Activated CD4-positive, CD25-positive, alpha-beta regulatory T cell (primary cell): ENCODE measurements at regions not wholly inside any gene's neighbourhood (a gene's known extent, or its start where the extent isn't known, plus 50 kb on each side); places are given as distances from the start of the nearest gene placed in this dataset.
"Not testable (repeated sequence)": the region's sequence is repeated elsewhere in the genome, so short reads cannot be mapped to it uniquely, and the experiment has no call there.

ENCODE experiments used
- DNase-seq, 4 experiments: peaks; one replicate each; lab custom pipeline; 2025; lab: John Stamatoyannopoulos, UW

DNA sequence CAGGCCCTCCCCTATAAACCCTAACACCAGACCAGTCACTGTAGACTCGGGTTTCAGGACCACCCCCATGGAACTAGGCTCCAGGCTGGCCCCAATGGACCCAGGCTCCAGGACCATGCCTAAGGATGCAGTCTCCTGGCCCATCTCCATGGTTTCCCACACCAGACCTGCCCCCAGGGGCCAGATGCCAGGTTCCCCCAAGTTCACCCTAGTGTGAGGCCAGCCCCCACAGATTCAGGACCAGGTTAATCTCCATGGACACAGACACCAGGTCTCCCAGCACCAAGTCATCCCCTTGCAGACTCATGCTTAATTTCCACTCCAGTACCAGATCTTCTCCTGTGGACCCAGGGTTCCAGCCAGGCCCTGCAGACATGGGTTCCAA lies 103.8 kb upstream of the LANCL2 start:
- no peak for DNase-seq

DNA sequence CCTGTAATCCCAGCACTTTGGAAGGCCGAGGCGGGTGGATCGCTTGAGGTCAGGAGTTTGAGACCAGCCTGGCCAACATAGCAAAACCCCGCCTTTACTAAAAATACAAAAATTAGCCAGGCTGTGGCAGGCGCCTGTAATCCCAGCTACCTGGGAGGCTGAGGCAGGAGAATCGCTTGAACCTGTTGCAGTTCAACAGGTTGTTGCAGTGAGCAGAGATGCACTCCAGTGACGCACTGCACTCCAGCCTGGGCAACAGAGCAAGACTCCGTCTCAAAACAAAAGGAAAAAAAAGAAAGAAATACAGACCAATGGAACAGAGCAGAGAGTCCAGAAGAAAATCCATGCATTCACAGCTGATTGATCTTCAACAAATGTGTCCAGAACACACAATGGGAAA lies 99.8 kb upstream of the LANCL2 start:
- DNase-seq = not testable (repeated sequence)

DNA sequence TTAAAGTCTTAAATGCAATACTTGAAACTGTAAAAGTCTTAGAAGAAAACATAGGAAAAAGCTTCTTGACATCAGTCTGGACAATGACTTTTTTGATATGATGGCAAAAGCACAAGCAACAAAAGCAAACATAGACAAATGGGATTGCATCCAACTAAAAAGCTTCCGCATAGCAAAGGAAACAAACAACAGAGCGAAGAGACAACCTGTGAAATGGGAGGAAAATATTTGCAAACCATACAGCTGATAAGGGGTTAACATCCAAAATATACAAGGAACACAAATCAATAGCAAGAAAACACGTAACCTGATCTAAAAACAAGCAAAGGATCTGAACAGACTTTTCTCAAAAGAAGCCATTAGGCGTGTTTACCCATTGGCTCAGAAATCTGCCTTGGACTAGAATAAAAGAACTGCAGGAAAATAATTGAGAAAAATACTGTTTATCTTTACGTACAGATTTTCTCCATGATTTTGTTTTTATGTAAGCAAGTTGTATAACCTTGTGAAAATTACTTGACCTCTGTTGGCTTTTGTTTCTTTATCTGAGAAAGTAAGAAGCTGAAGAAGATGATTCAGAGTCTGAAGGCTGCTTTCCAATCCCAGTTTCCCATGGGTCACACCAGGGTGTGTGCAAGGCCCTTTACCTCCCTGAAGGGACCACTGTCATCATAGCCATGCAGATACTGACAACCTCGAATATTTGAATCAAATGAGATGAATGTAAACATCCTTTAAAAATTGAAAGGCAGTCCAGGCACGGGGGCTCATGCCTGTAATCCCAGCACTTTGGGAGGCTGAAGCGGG lies 99.1 kb upstream of the LANCL2 start:
- DNase-seq = no peak

DNA sequence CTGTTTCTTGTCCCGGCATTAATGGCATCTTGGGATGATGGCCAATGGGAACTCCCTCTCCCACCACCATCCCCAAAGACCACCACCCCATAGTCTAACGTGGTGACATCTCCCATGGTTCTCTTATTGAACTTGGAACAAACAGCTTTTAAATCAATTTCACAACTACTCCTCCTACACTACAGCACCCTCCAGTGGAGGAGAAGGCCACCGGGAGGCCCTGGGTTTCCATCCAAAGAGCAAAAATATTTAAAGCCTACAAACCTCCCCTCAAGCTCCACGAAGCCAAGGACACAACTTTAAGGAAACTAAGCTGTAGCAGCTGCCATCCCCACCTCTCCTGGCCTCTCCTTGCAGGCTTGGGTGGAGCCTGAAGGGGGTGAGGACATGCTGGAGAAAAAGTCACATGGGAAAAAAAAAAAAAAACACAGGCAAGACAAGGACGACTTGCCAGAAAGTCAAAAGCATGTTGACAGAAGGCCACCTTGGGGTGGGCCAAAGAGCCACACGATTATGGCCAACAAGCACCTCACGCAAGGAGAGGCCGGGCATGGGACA lies 94.0 kb upstream of the LANCL2 start:
- no peak for DNase-seq

DNA sequence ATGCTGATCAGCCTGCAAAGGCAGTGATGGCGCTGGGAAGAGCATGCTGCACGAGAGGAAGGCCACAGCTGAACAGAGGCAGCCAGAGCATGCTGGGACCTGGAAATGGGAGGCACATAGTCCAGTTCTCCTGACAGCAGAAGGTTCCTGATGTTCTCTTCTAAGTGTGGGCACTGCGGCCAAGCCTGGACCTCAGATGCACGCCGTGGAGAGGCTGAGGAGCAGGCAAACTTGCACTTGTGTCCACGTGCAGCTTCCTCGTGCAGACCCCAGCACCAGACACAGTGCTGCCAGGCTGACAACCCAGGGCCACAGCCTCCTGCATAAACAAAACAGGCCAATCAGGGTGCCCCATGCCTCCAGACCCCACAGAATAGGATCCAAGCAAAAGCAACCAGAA lies 93.5 kb upstream of the LANCL2 start:
- no peak for DNase-seq

DNA sequence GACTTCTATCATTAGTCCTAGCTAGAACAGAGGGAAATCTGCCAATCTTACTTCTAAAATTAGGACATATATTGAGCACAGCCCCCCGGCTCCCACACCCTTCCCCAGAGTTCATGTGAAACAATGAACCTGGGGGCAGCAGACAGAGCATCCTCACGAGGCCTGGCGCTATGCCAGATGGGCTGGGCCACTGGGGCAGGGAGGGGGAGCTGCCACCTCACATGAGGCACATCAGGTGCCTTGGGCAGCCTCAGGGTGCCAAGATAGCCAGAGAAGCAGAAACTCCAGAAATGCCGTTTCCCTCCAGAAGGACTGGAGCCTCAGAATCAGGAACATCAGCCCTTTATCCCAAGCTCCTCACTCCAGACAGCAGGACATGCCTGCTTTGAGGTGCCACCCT lies 92.8 kb upstream of the LANCL2 start:
- no peak for DNase-seq

DNA sequence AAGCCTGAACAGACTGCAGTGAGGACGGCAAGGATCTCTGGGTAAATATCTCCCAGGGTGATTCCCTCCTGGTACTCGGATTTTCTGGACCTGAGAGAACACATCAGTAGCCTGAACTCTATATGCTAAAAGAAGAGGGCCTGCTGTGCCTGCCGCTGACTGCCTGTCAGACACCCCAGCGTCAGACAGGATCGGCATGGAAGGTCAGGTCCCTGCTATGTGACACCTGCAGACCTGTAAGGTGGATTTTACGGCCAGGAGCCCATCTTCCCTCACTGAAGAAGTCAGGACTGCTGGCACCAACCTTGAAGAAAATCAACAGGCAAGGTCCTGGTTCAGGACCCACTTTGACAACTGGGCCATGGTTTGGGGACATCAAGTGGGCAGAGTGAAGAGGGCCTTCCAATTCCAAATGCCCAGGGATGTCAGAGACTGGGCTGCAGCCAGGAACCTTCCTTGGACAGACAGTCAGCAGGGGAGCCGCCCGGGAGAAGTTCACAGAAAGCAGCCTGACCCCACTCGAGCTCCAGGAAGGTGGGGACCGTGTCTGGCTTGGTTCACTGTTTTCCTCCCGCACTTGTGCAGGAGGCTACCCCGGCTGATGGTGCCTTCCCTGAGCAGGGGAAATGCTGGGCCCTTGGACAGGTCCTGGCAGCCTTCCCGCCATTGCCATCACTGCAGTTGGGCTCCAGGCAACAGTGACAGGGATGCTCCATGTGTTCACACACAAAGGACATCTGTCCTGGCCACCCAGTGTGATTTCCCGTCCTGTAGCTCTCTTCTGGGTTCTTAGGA lies 91.8 kb upstream of the LANCL2 start:
- DNase-seq = no peak

DNA sequence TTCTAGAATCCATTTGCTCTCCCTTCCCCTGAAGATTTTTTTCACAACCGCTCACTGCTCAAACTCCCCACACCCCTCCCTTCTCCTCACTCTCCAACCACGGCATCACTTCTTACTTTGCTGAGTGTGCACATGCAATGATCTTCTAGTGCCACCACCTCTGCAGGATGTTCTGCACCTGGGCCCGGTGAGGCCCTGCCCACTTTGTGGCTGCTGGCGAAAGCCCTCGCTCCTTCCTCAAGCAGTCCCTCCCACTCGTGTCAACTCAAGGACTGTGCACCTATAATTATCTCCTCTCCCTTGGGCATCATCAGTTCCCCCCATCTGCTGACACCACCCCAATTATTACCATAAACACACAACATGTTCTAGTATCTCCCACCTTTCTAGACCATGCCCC lies 91.0 kb upstream of the LANCL2 start:
- DNase-seq = no peak

DNA sequence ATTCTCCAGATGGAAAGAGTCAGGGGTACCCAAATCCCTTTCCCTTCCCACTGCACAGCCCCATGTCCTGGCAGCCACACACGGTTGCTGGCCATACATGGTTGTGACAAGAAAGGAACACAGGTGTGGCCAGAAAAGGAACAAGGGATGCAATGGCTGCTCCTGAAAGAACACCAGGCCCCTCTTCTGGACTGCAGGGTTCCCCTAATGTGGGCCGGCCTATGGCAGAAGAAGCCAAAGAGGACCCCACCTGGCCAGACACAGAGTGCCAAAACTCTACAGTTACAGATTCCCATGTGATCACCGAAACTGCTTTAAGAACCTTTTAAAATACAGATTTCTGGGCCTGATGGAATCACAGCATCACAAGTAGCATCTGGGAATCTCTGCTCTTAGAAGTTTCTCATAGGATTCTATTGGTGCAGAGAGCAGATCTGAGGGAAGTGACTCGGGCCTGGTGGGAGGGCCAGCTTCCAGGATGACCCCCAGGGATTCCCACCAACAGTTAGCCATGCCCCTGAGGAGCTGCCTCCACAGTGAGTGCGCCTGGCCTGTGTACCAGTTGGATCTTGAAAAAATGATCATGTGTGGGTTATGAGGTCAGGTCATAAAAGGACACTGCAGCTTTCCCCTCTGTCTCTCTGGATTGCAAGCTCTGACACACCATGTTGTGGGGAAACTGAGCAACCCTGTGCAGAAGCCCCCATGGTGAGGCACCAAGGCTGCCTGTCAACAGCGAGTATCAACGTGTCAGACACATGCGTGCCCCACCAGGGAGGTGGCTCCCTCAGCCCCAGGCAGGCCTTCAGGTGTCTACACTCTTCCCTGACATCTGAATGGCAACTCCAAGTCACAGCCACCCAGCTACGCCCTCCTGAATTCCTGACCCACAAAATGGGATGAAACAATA lies 89.6 kb upstream of the LANCL2 start:
- DNase-seq = no peak

DNA sequence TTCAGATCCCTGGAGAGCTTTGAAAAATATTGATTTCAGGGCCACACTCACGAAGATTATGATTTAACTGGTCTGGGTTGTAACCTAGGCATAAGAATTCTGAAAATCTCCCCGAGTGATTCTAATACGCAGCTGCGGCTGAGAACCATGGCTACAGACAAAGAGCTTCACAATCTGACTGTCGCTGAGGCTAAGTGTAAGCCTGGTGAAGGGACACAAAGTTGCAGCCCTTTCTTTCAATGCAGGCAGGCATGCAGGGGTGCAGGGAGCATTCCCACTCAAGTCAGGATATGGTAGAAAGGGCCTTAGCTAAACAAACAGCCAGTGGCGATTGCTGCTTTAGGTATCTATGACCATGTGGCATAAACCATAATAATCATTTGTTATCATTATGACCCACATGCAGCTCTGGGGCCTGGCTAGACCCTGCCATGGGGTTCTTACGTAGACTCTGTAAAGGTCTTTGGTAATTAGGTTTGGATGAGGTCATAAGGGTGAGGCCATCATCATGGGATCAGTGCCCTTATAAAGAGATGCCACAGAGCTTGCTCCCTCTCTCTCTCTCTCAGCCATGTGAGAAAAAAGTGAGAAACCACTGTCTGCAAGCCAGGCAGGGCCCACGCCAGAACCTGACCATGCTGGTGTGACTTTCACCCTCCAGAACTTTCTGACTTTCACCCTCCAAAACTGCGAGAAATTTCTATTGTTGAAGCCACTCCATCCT lies 88.4 kb upstream of the LANCL2 start:
- DNase-seq = no peak

DNA sequence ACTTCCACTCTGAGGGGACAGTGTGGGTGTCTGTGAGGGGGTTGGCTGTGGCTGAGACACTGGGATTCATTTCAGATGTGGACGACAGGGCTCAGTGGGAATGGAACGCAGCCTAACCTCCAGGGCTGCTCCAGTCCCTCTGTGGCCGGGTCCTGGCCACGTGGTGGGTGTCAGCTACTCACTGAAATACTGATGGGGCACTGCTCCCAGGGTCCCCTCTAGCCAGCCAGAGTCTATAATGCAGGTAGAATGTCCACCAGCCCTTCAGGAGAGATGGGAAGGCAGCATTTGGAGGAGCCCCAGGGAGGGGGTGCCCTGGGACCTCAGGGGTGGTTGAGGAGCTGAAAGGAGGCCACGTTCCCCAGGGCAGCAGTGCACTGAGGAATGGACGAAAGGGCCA lies 87.2 kb upstream of the LANCL2 start:
- DNase-seq = no peak

DNA sequence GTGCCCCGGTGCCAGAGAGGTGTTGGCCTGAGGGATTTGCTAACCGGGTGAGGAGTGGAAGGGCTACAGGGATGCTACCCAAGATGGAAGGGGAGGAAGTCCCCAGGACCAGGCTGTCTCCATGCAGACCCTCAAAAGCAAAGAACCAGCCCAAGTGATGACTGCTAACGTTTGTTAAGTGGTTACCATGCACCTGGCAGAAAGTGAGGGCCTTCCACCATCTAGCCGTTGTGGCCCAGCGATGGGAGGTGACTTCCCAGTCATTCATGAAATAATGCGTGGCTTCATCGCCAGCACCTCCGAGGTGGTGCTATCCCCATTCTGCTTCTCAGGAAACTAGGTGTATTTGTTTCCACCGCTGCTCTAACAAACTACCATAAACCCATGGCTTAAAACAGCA lies 86.8 kb upstream of the LANCL2 start:
- no peak for DNase-seq

DNA sequence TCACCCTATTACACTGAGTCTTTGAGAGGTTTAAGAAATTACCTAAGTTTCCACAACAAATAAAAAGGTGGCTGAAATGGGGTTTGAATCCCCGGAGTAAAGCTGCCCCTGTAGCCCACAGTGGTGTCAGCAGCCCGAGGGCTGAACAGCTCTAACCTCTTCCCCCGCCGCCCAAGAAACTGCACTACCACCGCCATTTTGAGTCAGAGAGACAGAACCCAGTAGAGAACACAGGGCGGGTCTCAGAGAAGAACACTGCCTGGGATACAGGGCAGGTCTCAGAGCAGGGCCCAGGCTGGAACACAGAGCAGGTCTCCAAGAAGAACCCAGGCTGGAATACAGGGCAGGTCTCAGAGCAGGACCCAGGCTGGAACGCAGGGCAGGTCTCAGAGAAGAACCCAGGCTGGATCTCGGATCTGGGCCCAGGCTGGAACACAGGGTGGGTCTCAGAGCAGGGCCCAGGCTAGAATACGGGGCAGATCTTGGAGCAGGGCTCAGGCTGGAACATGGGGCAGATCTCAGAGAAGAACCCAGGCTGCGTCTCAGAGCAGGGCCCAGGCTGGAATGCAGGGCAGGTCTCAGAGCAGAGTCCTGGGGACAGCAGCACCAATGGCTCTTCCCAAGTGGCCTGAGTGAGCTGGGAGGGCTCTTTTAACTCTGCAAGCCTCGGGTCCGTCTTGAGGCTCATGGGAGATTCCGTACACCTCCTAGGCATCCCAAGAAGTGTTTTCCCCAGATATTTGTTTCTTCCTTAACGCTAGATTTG lies 85.9 kb upstream of the LANCL2 start:
- DNase-seq = no peak

DNA sequence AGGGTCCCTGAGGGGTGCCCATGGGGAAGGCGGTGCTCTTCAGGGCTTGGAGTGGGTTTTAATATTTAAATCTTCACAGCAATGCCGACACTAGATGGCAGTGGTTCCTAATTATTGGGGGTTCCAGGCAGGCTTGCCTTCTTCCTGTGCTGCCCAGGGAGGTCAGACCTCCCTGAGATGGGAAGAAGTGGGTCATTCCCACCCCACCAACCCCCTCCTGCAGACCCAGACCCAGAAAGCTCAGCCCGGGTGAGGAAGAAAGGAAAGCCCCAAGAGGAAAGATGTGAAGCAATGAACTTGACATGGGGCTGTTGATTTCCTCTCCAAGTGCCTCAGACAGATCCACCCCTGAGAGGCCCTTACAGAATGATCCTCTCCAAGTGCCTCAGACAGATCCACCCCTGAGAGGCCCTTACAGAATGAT lies 85.1 kb upstream of the LANCL2 start:
- peak; percentile 9 to 38 (median 22) for DNase-seq

DNA sequence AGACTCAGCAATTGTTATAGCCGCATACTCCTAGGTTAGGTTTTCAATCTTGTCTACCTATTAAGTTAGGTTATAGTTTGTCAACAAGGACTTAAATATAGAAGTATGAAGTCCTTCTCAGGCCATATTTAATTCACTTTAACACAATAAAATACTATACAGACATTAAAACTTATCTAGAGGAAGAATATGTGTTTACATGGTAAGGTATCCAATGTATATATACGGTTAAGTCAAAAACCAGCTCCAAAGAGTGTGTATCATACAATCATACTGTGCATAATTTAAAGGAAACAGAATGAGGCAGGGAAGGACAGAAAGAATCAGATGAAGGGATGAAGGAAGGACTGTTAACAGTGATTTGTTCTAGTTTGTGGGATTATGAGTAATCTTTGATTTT lies 79.5 kb upstream of the LANCL2 start:
- DNase-seq = no peak

DNA sequence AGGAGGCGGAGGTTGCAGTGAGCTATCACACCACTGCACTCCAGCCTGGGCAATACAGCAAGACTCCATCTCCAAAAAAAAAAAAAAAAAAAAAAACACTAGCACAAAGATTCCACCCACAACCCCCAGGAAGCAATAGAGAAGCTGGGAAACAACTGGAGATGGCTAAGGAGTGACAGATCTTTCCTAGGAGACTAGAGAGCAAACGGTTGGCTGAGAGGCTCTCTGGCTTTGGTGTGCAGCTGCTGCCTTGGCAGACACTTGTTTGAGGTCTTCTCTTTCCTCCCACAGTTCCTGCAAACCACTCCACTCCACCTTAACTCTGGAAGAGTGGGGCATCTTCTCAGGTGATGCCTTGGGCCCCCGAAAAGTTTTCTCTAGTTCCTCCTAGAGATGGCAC lies 78.5 kb upstream of the LANCL2 start:
- DNase-seq = no peak

DNA sequence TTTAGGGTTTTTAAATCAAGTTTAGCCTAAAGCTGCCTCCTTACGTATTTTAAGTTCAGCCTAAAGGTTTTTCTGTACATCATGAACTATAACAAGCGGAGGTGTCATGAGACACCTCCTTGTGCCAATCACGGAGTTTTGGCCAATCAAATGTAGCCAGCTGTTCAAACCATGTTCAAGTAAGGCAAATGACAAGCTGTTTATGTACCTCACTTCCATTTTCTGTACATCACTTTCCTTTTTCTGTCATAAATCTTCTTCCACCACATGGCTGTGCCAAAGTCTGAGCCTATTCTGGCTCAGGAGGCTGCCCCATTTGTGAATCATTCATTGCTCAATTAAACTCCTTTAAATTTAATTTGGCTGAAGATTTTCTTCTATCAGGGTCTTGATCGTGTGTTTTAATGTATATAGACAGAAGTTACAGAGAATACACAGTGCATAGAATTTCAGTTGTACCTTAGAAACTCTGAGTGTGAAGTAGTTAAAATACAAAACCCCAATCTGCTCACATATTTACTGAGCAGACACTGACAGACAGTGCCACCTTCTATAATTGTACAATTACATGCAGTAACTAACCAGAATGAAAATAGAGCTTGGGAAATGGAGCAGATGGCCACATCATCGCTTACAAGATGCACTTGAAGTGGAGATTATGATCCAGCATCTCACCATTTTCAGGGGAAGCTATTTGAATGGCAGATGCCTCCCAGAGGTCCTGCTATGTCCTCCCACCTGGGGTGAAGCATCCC lies 76.9 kb upstream of the LANCL2 start:
- DNase-seq = no peak

DNA sequence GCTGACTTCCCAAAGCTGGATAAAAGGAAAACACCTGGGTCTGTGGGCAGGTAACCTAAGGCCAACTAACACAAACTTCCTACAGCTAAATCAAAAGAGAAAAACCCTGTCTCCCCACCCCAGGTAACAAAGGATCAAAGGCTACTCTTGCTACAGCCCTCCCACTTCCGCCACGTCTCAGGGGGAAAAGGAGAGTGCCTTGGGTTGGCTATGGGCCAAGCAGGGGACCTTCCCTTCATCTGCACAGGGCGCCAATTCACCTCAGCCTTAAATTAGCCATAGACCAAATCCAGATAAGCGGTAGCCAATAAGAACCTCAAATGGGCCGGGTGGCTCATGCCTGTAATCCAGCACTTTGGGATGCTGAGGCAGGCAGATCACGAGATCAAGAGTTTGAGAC lies 69.1 kb upstream of the LANCL2 start:
- no peak for DNase-seq

DNA sequence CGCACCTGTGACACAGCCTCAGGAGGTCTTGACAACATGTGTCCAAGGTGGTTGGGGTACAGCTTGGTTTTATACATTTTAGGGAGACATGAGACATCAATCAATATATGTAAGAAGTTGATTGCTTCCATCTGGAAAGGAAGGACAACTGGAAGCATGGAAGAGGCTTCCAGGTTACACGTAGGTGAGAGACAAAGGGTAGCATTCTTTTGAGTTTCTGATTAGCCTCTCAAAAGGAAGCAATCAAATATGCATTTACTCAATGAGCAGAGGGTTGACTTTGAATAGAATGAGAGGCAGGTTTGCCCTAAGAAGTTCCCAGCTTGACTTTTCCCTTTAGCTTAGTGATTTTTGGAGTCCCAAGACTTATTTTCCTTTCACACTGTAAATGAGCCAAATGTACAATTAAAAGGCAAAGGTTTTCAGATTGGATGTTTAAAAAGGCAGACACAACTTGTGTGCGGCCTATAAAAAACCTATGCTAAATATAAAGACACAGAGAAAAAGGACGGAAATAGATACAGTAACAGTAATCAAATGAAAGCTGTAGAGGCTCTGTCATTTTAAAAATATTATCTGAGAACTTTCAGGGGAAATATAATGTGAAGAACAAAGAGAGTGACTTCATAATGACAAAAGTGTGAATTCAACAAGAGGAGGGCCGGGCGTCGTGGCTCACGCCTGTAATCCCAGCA lies 65.7 kb upstream of the LANCL2 start:
- no peak for DNase-seq
